ENCODE measurements at regions not wholly inside any gene's neighbourhood (a gene's known extent, or its start where the extent isn't known, plus 50 kb on each side); places are given as distances from the start of the nearest gene placed in this dataset.

GRCh38 chr17:69858460-69858859 is 216.6 kb upstream of the KCNJ16 start:
- no peak for TF ChIP-seq EZH2 (IDR thresholded peaks at IDR 0.05)
- TF ChIP-seq POLR2AphosphoS5 (IDR thresholded peaks at IDR 0.05; ENCODE audit: borderline replicate concordance, low read depth, low read length): no peak
- TF ChIP-seq FOXP2 (optimal IDR thresholded peaks at IDR 0.05; ENCODE audit: control extremely low read depth, extremely low read length, insufficient read depth): no peak
